ENCODE measurements at regions not wholly inside any gene's neighbourhood (a gene's known extent, or its start where the extent isn't known, plus 50 kb on each side); places are given as distances from the start of the nearest gene placed in this dataset.
"Not testable (repeated sequence)": the region's sequence is repeated elsewhere in the genome, so short reads cannot be mapped to it uniquely, and the experiment has no call there.

DNA sequence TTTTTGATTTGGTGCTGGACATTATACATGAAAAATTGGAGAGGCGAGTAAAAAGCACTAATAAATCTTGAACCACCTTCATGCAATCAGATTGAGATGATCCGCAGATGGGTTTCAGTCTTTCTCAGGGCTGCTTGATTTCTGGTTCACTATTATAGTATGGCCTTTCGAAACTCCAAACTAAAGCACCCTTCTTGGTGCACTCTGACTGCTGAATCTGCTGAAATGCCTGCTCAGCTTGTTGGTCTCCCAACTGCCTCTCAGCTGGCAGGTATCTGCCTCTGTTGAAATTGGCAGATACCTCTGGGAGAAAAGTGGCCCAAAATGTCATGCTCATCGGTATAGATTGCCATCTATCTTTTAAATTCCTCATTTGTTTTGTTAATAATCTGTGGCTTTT, 102.5 kb upstream of the WIPF3 start:
- DNase-seq, result not testable (repeated sequence)

DNA sequence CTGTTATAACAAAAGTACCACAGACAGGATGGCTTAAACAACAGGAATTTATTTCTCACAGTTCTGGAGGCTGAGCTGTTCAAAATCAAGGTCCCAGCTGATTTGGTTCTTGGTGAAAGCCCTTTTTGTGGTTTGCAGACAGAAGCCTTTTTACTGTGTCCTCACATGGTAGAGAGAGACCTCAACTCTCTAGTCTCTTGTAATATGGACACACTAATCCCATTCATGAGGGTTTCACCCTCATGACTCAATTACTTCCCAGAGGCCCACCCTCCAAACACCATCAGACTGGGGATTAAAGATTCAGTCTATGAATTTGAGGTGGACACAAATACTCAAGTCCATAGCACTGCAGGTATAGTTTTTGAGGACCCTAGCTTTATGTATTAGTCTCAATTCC, 97.3 kb upstream of the WIPF3 start:
- DNase-seq, result not testable (repeated sequence)

DNA sequence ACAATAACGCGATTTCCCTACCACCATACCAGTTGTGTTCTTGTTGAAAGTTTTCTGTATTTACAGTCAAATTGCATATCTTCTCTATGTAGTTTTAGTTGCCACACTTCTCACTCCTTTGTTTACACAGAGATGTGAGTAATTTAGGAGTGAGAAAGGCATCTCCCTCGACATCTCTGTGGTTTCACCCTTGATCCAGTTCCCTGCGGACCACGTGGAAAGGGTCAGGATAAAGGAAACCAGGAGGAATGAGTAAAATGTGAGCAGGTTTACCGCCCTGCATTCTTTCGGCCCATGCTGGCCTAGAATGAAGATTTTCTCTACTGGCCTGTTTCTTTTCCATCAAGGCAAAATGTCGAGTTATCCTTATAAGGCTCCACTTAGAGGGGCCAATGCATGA, 83.2 kb upstream of the WIPF3 start:
- DNase-seq, result not testable (repeated sequence)

DNA sequence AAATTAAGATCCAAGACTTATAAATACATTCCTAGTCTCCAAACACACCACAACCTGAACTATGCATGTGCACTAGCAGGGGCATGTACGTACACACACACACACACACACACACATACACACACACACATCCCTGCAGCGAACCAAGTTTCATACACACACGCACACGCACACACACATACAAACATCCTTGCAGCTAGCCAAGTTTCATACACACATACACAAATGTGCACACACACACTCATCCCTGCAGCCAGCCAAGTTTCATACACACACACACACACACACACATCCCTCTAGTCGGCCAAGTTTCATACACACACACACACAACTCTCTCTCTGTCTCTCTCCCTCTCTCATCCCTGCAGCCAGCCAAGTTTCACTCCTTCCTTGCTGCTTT, 82.7 kb upstream of the WIPF3 start:
- DNase-seq, result no peak

DNA sequence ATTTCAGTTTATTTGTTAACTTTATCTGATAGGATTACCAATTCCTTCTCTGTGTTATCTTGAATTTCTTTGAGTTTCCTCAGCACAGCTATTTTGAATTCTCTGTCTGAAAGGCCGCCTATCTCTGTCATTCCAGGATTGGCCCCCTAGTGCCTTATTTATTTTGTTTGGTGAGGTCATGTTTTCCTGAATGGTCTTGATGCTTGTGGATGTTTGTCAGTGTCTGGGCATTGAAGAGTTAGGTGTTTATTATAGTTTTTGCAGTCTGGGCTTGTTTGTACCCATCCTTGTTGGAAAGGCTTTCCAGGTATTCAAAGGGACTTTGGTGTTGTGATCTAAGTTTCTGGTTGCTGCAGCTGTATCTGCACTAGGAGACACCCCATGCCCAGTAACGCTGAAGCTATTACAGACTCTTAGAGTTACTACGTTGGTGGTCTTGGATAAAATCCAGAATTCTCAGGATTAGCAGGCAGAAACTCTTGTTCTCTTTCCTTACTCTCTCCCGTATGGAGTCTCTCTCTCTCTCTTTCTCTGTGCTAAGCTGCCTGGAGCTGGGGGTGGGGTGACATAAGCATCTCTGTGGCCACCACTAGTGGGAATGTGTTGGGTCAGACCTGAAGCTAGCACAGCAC, 76.7 kb upstream of the WIPF3 start:
- DNase-seq, result not testable (repeated sequence)

DNA sequence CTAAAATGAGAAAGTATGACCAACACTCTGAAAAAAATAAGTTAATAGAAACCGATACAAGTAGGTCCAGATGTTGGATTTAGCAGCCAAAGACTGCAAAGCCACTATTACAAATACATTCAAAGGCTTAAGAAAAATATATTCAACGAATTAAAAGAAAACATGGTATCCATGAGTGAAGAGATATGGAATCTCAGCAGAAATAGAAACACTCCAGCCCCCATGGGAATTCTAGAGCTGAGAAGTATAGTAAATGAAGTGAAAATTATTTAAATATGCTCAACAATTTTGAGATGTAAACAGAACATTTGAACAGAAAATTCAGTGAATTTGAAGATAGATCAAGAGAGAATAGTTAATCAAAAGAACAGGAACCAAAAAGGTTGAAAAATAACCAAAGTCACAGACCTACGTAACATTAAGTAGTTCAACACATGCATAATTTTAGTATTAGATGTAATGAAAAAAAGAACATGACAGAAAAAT, 72.0 kb upstream of the WIPF3 start:
- no peak for DNase-seq

DNA sequence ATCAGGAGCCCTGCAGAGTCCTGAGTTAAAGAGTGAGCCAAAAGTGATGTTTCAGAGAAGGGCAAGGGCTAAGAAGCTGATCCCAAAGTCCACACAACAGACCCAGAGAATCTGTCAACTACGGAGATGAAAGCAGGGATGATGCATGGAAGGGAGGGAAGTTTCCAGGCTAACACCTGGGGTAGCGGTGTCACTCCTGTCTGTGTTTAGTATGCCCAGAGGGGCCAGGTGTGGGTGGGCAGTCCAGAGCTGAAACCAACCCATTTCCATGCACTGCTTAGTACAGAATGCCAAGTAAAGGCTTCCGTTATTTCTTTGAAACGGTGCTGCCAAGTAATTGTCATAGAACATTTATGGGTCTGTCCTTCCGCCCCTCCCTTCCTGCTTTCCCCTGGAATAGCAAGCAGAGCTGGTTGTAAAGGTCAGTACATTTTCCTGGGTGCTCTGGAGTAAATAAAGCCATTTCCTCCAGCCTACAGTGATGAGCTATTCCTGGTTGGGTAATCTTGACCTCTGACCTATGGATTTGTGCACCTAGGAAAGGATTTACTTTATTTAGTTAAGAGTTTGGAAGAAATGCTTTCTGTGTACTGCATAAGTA, 58.6 kb upstream of the WIPF3 start:
- not testable (repeated sequence) for DNase-seq

DNA sequence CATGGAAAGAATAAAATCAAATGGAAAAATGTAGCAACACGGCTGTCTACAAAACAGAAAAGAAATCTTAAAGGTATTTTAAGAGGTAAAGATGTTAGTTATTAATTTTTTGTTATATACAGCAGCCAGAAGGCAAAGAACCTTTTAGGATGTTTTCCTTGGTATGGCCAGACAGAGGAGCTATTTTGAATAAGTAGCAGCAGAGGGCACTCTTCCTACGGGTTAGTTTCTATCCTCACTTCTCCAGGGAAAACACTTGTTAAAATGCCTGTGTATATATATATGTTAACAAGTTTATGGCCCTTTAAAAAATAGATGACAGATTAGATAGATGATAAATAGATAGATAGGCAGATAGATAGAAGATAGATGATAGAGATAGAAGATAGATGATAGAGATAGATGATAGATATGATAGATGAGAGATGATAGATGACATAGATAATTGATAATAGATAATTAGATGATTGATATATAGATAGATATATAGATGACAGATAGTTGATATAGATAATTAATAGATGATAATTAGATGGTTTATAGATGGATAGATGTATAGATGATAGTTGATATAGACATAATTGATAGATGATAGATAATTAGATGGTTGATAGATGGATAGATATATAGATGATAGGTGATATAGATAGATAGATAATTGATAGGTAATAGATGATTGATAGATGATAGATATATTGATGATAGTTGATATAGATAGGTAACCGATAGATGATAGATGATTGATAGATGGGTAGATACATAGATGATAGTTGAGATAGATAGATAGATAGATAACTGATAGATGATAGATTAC, 57.8 kb upstream of the WIPF3 start:
- peak; percentile 55 for DNase-seq

DNA sequence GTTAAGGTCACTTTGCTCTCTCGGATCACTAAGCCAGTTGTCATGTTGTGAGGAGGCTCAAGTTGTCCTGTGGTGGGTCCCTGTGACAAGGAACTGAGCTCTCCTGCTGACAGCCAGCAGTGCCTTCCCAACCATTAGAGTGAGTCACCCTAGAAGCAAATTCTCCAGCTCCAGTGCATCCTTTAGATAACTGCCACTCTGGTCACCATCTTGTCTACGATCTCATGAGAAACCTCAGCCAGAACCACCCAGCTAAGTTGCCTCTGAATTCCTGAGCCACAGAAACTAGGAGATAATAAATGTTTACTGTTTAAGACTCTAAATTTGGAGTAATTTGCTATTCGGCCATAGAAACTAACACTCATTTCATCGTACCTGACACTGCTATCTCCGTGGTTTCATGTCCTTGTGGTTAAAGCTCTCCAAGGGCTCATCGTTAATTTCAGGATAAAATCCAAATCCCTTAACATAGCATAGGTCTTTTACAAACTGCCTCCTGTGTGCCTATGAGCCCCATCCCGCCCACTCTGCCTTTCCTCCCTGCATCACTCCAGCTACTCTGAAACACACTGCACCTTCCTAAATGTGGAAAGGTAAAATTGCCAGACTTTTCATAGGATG, 56.5 kb upstream of the WIPF3 start:
- no peak for DNase-seq

DNA sequence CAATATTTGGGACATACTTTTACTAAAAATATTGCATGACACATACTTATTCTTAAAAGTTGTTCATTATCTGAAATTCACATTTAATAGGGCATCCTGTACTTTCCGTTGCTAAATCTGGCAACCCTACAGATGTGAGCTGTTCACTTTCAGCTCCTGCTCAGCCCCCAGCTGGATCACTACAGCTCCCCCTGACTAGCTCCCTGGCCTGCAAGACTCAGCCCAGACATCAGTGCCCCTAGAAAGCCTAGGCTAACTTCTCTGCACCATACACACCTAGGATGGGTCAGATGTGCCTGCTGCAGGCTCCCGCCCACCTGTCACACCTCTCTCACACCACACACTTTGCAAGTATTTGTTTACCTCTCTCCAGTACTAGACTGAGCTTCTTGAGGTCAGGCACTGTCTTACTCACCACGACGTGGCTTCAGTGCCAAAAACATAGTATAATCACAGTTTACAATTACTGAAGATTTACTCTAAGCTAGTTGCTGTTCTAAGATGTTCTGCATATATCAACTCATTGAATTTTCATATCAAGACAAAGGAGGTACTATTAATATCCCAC, 55.9 kb upstream of the WIPF3 start:
- not testable (repeated sequence) for DNase-seq

DNA sequence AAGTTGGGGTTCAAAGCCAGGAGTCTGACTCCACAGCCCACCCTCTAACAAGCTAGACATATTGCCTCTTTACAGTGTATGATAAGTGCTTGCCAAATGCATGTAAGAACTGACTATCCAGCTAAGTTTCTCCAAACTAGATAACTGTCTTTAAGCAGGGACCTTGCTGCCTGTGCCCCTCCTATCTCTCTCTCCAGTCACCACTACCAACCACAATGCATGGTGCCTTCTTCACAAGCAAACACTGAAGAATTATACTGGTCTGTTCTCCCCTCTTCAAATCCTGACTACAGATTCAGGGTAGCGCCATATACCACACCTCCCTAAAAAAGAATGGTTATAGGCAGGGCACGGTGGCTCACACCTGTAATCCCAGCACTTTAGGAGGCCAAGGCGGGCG, 55.3 kb upstream of the WIPF3 start:
- DNase-seq, result not testable (repeated sequence)

DNA sequence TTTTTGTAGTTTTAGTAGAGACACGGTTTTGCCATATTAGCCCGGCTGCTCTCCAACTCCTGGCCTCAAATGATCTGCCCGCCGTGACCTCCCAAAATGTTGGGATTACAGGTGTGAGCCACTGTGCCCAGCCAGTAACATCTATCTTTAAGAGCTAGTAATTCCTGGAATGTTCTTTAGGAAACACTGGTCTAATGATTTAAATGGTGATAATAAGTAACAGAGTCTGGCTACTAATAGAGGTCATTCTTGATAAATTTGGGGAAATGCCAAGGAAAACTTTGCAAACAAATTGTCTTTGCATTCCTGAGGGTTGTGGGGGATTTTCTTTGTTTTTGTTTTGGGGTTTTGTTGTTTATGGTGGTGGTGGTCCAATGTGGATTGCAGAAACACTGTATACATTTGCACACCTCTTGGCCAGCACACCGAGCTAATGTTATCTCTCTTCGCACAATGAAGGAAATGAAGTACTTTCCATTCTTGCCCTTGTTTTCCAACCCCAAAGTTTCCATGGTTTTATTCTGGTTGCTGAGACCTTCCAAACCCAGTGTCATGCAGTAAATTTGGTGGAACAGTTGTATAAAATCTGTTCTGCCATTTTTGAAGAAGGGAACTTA, 51.3 kb upstream of the WIPF3 start:
- DNase-seq, result no peak

Data from NCI-H1105 (cell line).